SK-N-SH (cell line): ENCODE measurements at regions not wholly inside any gene's neighbourhood (a gene's known extent, or its start where the extent isn't known, plus 50 kb on each side); places are given as distances from the start of the nearest gene placed in this dataset.
A peak's percentile ranks its signal among the peaks of the same experiment; 100 is the strongest.

ENCODE experiments used
- CTCF ChIA-PET: fragments of 300-600, 350-600 bp; formaldehyde crosslinking; extraction: SDS; loops from one replicate; lab custom pipeline; 2021; lab: Yijun Ruan, JAX
- POLR2A ChIA-PET: fragments of 350-600 bp; sonication (Branson Sonifier 250); formaldehyde crosslinking; extraction: SDS; loops from one replicate; lab custom pipeline; 2020; ENCODE audit warnings: antibody characterized with exemption, inconsistent platforms; lab: Yijun Ruan, JAX
- DNase-seq: peaks from one replicate; pipeline ENCODE4 v3.0.0; 2012
- H2AFZ ChIP-seq: fragments of 200-600 bp; sonication (generic); 2 replicates; pipeline ENCODE4 v1.8.1; 2016; ENCODE audit warnings: antibody characterized with exemption, mild to moderate bottlenecking, low read depth
- H3F3A ChIP-seq: fragments of 200-600 bp; sonication (generic); replicated peaks from 2 replicates; pipeline ENCODE3; 2016; ENCODE audit warnings: antibody characterized with exemption, mild to moderate bottlenecking; ENCODE audit not compliant: insufficient read depth
- H3K27ac ChIP-seq, 2 experiments: fragments of 200-500 bp in 1 of 2; fragments of 200-600 bp in 1 of 2; sonication (Bioruptor generic) in 1 of 2; sonication (generic), shearing (Covaris generic) in 1 of 2; 2 replicates each; pipeline versions ENCODE4 v1.5.1 to v1.6.1; 2014 to 2016; ENCODE audit warnings: low read depth in 2 of 2, inconsistent platforms in 1 of 2, low read length in 1 of 2, mild to moderate bottlenecking in 1 of 2, mixed read lengths in 1 of 2
- H3K27me3 ChIP-seq: fragments of 200-600 bp; sonication (generic), shearing (Covaris generic); 2 replicates; pipeline ENCODE4 v1.6.1; 2016; ENCODE audit warnings: mixed run types; ENCODE audit not compliant: insufficient read depth
- H3K36me3 ChIP-seq, 2 experiments: fragments of 200-500 bp in 1 of 2; fragments of 200-600 bp in 1 of 2; sonication (Bioruptor generic) in 1 of 2; sonication (generic) in 1 of 2; replicated peaks in 1 of 2; 2 replicates each; pipeline versions ENCODE3 to v1.5.1; 2014 to 2016; ENCODE audit warnings: low read length in 1 of 2, mild to moderate bottlenecking in 1 of 2; ENCODE audit not compliant: insufficient read depth in 2 of 2, control insufficient read depth in 1 of 2
- H3K4me1 ChIP-seq, 2 experiments: fragments of 200-500 bp in 1 of 2; fragments of 200-600 bp in 1 of 2; sonication (Bioruptor generic) in 1 of 2; sonication (generic), shearing (Covaris generic) in 1 of 2; 2 replicates each; pipeline versions ENCODE4 v1.5.1 to v1.6.1; 2014 to 2016; ENCODE audit warnings: low read depth in 1 of 2, low read length in 1 of 2, mixed run types in 1 of 2; ENCODE audit not compliant: insufficient read depth in 2 of 2, control insufficient read depth in 1 of 2
- H3K4me2 ChIP-seq: fragments of 200-600 bp; sonication (generic), shearing (Covaris generic); 2 replicates; pipeline ENCODE4 v1.6.1; 2017; ENCODE audit warnings: mixed run types
- H3K4me3 ChIP-seq, 2 experiments: fragments of 200-500 bp in 1 of 2; fragments of 200-600 bp in 1 of 2; sonication (Bioruptor generic) in 1 of 2; sonication (generic), shearing (Covaris generic) in 1 of 2; 2 replicates each; pipeline versions ENCODE4 v1.5.1 to v1.8.1; 2014 to 2016; ENCODE audit warnings: low read depth in 2 of 2, inconsistent platforms in 1 of 2, low read length in 1 of 2, mild to moderate bottlenecking in 1 of 2, mixed read lengths in 1 of 2, moderate library complexity in 1 of 2
- H3K79me2 ChIP-seq: fragments of 200-600 bp; sonication (generic); 2 replicates; pipeline ENCODE4 v1.8.1; 2017; ENCODE audit warnings: mild to moderate bottlenecking; ENCODE audit not compliant: insufficient read depth
- H3K9ac ChIP-seq: fragments of 200-600 bp; sonication (generic); 2 replicates; pipeline ENCODE4 v1.6.1; 2017; ENCODE audit warnings: mixed run types
- H3K9me2 ChIP-seq: fragments of 200-600 bp; sonication (generic); 2 replicates; pipeline ENCODE4 v1.6.1; 2017; ENCODE audit warnings: mixed run types
- H3K9me3 ChIP-seq: fragments of 200-600 bp; sonication (generic); 2 replicates; pipeline ENCODE4 v1.6.1; 2017; ENCODE audit warnings: mixed run types, mild to moderate bottlenecking, moderate library complexity
- H4K20me1 ChIP-seq: fragments of 200-600 bp; sonication (generic); 2 replicates; pipeline ENCODE4 v1.6.1; 2017; ENCODE audit warnings: mild to moderate bottlenecking, mixed run types; ENCODE audit not compliant: insufficient read depth
- EP300 ChIP-seq, 2 experiments: IDR thresholded peaks; 2 replicates each; pipeline versions ENCODE4 v1.4.0 to v1.6.1; 2012; ENCODE audit warnings: borderline replicate concordance in 1 of 2, low read depth in 1 of 2, low read length in 1 of 2
- EZH2phosphoT487 ChIP-seq: fragments of 200-600 bp; sonication (generic); IDR thresholded peaks from 2 replicates; pipeline ENCODE4 v1.6.1; 2017; ENCODE audit warnings: low read depth, mixed run types, mild to moderate bottlenecking, antibody characterized with exemption, moderate library complexity, borderline replicate concordance
- FOXJ3 ChIP-seq: sonication (generic); formaldehyde crosslinking; IDR thresholded peaks from 2 replicates; pipeline ENCODE4 v1.5.1; 2020; ENCODE audit warnings: mild to moderate bottlenecking, missing genetic modification reagents
- FOXM1 ChIP-seq: IDR thresholded peaks from 2 replicates; pipeline ENCODE4 v1.4.0; 2012; ENCODE audit warnings: low read depth, mild to moderate bottlenecking
- GATA2 ChIP-seq: sonication (generic); formaldehyde crosslinking; IDR thresholded peaks from 2 replicates; pipeline ENCODE4 v1.5.0; 2020; ENCODE audit warnings: mild to moderate bottlenecking, missing genetic modification reagents
- PBX3 ChIP-seq: IDR thresholded peaks from 2 replicates; pipeline ENCODE4; 2012
- RAD21 ChIP-seq: IDR thresholded peaks from 2 replicates; pipeline ENCODE4 v1.6.1; 2012; ENCODE audit warnings: mild to moderate bottlenecking, low read length
- REST ChIP-seq: IDR thresholded peaks from 2 replicates; pipeline ENCODE4 v1.6.1; 2012; ENCODE audit warnings: mild to moderate bottlenecking, low read depth, low read length, moderate library complexity
- SMC3 ChIP-seq: IDR thresholded peaks from 2 replicates; pipeline ENCODE4 v1.6.1; 2012; ENCODE audit warnings: low read depth, low read length, improper control_type of control experiment
- TAF1 ChIP-seq: IDR thresholded peaks from 2 replicates; pipeline ENCODE4 v1.6.1; 2012; ENCODE audit warnings: low read depth, mild to moderate bottlenecking, low read length, moderate library complexity, borderline replicate concordance
- TCF12 ChIP-seq: IDR thresholded peaks from 2 replicates; pipeline ENCODE4 v1.4.0; 2012
- TEAD4 ChIP-seq: IDR thresholded peaks from 2 replicates; pipeline ENCODE4 v1.4.0; 2012; ENCODE audit warnings: mild to moderate bottlenecking, borderline replicate concordance; ENCODE audit not compliant: insufficient read depth
- USF1 ChIP-seq: IDR thresholded peaks from 2 replicates; pipeline ENCODE4 v1.4.0; 2012; ENCODE audit warnings: low read depth, borderline replicate concordance
- USF2 ChIP-seq: fragments of 150-350 bp; IDR thresholded peaks from 2 replicates; pipeline ENCODE4 v1.6.1; 2017; ENCODE audit warnings: antibody characterized with exemption, low read length, low read depth, borderline replicate concordance
- YY1 ChIP-seq: IDR thresholded peaks from 2 replicates; pipeline ENCODE4 v1.4.0; 2012; ENCODE audit warnings: low read depth, mild to moderate bottlenecking
- WGBS: methylation state at CpG from one replicate; pipeline ENCODE4 v1.1.6; 2017; ENCODE audit warnings: low lambda C conversion rate; 5-methylcytosine and 5-hydroxymethylcytosine counted together
- TF ChIP-seq, protein P1 (sequence below): IDR thresholded peaks from 2 replicates; pipeline ENCODE4 v1.4.0; 2012; ENCODE audit warnings: low read depth

GRCh38 chr2:151043484-151043883, 218.2 kb downstream of the RBM43 start (continued):
- TF ChIP-seq USF2 (no peak), RAD21 (no peak), TEAD4 (no peak), FOXJ3 (CRISPR knock-in tag) (no peak), YY1 (no peak), GATA2 (CRISPR knock-in tag) (no peak), USF1 (no peak), EZH2phosphoT487 (no peak), SMC3 (no peak), PBX3 (peak; percentile 67), TCF12 (peak; percentile 40; the same call in 1 of the 2 replicates), TAF1 (no peak), EP300 (IDR thresholded peaks at IDR 0.05; ENCODE audit: borderline replicate concordance in 1 of 2, low read depth in 1 of 2, low read length in 1 of 2) (no peak)
- TF ChIP-seq, protein P1, sequence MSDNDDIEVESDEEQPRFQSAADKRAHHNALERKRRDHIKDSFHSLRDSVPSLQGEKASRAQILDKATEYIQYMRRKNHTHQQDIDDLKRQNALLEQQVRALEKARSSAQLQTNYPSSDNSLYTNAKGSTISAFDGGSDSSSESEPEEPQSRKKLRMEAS, result no peak

DNA sequence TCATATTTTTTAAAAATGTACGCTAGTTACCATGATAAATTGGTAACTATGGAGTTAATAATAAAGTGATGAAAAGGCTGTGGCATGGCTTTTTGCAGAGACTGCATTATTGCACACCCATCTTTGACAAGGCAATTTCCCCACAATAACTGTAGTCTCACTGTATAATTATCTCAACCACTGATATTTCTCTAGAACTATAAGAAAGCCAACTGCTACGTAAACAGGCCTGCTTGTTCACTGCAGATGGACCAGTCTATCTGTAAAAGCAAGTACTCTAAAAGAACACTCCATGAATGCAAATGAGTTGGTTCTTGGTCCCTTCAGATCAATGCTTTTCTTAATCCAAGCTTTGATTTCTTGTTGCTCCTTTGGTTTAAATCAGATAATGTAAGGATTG, 218.7 kb downstream of the RBM43 start:
- TF ChIP-seq SMC3 (no peak), TAF1 (no peak), FOXJ3 (CRISPR knock-in tag) (no peak), YY1 (no peak), USF2 (no peak), FOXM1 (no peak), REST (no peak)
- TF ChIP-seq, all 33 proteins: peak for 0
- Histone ChIP-seq H3K27me3 (no peaks in the 10 kb centered on the region), H3K9me3 (no peaks in the 10 kb centered on the region), H3K27ac (no peak overlapping the region), H3K9me2 (no peaks in the 10 kb centered on the region), H4K20me1 (no peaks in the 10 kb centered on the region), H3K9ac (no peak overlapping the region), H3K36me3 (no peaks in the 10 kb centered on the region), H2AFZ (no peak overlapping the region), H3K4me1 (no peaks in the 10 kb centered on the region; a peak in 1 of 4 replicates), H3K4me3 (no peak overlapping the region), H3K4me2 (peak overlapping the region; percentile 21; the same call in 1 of the 2 replicates), H3K79me2 (no peaks in the 10 kb centered on the region), H3F3A (no peaks in the 10 kb centered on the region)
- CTCF ChIA-PET, result interaction anchor here (1.5 kb wide), 1 partner anchor 9 kb away, joined by 3 read pairs; no protein-coding TSS in a partner anchor
- POLR2A ChIA-PET, result no interaction called here
- 92% methylated on average over 2 of the region's 2 CpGs for WGBS
- no peak for DNase-seq
